ENCODE measurements at regions not wholly inside any gene's neighbourhood (a gene's known extent, or its start where the extent isn't known, plus 50 kb on each side); places are given as distances from the start of the nearest gene placed in this dataset.
"Not testable (repeated sequence)": the region's sequence is repeated elsewhere in the genome, so short reads cannot be mapped to it uniquely, and the experiment has no call there.

DNA sequence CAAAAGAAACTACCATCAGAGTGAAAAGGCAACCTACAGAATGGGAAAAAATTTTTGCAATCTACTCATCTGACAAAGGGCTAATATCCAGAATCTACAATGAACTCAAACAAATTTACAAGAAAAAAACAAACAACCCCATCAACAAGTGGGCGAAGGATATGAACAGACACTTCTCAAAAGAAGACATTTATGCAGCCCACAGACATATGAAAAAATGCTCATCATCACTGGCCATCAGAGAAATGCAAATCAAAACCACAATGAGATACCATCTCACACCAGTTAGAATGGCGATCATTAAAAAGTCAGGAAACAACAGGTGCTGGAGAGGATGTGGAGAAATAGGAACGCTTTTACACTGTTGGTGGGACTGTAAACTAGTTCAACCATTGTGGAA is 83.9 kb downstream of the GEMIN8 start:
- TF ChIP-seq, protein P1, sequence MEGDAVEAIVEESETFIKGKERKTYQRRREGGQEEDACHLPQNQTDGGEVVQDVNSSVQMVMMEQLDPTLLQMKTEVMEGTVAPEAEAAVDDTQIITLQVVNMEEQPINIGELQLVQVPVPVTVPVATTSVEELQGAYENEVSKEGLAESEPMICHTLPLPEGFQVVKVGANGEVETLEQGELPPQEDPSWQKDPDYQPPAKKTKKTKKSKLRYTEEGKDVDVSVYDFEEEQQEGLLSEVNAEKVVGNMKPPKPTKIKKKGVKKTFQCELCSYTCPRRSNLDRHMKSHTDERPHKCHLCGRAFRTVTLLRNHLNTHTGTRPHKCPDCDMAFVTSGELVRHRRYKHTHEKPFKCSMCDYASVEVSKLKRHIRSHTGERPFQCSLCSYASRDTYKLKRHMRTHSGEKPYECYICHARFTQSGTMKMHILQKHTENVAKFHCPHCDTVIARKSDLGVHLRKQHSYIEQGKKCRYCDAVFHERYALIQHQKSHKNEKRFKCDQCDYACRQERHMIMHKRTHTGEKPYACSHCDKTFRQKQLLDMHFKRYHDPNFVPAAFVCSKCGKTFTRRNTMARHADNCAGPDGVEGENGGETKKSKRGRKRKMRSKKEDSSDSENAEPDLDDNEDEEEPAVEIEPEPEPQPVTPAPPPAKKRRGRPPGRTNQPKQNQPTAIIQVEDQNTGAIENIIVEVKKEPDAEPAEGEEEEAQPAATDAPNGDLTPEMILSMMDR (IDR thresholded peaks at IDR 0.05) = not testable (repeated sequence)
- not testable (repeated sequence) for TF ChIP-seq POLR2A (IDR thresholded peaks at IDR 0.05)
